Activated T-helper 2 cell treated with anti-CD3 and anti-CD28 coated beads, Interferon-gamma antibody, Interleukin-2, Interleukin-4, amounts not matched to agents 10 μg/mL and 5 μg/mL and 100 μg/mL, durations not matched to agents 14 hours and 24 hours and 36 hours (primary cell): ENCODE measurements at regions not wholly inside any gene's neighbourhood (a gene's known extent, or its start where the extent isn't known, plus 50 kb on each side); places are given as distances from the start of the nearest gene placed in this dataset.

ENCODE experiments used
- DNase-seq: peaks from one replicate; pipeline ENCODE4 v3.0.0; 2021; ENCODE audit warnings: low spot score
- H3K27ac Mint-ChIP-seq: one replicate; pipeline ENCODE4 v1.8.0; 2021; ENCODE audit warnings: mixed read lengths
- H3K27me3 Mint-ChIP-seq: one replicate; pipeline ENCODE4 v1.8.0; 2021; ENCODE audit warnings: low read depth, mixed read lengths
- H3K36me3 Mint-ChIP-seq: one replicate; pipeline ENCODE4 v1.8.0; 2021; ENCODE audit warnings: low read depth, mixed read lengths
- H3K4me1 Mint-ChIP-seq: one replicate; pipeline ENCODE4 v1.8.0; 2021; ENCODE audit warnings: low read depth, mixed read lengths
- H3K4me3 Mint-ChIP-seq: one replicate; pipeline ENCODE4 v1.8.0; 2021; ENCODE audit warnings: low read depth, mild to moderate bottlenecking, moderate library complexity, mixed read lengths
- H3K9me3 Mint-ChIP-seq: one replicate; pipeline ENCODE4 v1.8.0; 2021; ENCODE audit warnings: mixed read lengths
- intact Hi-C: fragments of 100-400 bp; cut with micrococcal nuclease; formaldehyde crosslinking; loops from one replicate; pipeline ENCODE4 v1.15.1; 2023

DNA sequence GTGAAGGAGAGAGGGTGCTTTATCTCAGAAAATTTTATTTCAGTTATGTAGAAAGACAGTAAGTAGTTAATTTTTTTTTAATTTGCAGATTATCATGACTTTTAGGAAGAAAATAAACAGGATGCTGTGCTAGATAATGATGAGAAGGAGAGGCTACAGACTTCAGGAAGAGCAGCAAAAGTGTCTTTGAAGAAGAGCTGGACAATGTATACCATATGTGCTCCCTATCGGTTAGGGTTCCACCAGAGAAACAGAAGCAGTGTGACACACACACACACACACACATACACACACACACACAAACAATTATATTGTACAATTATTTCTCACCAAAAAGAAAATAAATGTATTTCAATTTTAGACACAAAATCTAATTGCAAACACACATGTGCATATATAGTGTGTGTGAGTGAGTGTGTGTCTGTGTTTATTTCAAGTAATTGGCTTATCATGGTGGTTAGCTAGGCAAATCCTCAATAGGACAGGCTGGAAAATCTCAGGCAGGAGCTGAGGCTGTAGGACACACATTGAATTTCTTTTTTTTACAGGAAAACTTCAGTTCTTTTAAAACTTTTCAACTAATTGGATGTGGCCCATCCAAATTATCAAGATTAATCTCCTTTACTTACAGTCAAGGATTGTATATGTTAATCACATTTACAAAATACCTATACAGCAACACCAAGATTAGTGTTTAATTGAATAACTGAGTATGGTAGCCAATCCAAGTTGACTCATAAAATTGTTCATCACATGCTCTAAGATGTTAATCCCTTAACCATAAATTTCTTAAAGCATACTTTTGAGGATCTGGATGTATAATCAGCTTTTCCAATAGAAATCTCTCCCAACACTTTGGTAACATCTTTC is 235.8 kb upstream of the DCN start:
- Mint-ChIP-seq H3K9me3 (no peaks in the 10 kb centered on the region), H3K27me3 (peaks cover 7% of the 10 kb centered on the region), H3K4me1 (no peaks in the 10 kb centered on the region), H3K27ac (no peak overlapping the region), H3K4me3 (no peak overlapping the region), H3K36me3 (no peaks in the 10 kb centered on the region)
- intact Hi-C loops = no loop called here
- DNase-seq = no peak

DNA sequence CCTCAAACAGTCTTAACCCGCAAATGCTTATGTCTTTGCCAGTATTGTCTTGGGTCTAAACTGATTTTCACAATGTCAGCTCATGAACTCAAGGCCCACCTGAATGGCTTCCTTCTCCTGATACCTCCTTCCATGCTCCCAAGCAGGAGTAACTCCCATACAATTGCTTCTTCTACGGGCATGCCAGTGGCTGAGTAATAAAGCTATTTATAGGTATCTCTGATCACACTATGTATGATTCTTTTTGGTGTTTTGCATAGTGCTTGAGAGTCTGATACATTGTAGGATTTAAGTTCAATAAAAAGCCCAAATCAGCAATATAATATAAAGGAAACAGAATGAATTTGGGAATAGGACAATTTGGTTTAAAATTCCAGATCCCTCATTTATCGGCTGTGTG is 235.0 kb upstream of the DCN start:
- DNase-seq = no peak
- Mint-ChIP-seq H3K27me3 (peaks cover 3% of the 10 kb centered on the region), H3K4me3 (no peak overlapping the region), H3K27ac (no peak overlapping the region), H3K4me1 (no peaks in the 10 kb centered on the region), H3K36me3 (no peaks in the 10 kb centered on the region), H3K9me3 (no peaks in the 10 kb centered on the region)
- intact Hi-C loops = no loop called here

DNA sequence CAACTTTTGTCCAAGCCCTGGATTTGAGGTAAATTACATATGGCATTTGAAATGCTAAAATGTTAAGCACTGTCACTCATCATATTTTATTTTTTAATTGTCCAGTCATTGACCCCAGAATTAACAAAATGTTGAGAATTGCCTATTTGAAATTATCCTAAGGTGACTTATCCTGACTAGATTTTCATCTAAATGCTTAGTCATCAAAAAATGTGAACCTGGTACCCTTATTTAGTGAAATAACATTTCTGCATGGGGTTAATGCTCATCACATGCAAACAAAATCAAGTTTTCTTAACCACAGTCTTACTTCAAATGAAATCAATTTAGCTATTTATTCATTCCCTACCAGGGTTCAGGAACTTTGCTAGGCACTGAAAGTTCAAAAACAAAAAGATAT is 232.0 kb upstream of the DCN start:
- Mint-ChIP-seq H3K9me3 (no peaks in the 10 kb centered on the region), H3K4me3 (no peak overlapping the region), H3K4me1 (no peaks in the 10 kb centered on the region), H3K27ac (no peak overlapping the region), H3K27me3 (no peaks in the 10 kb centered on the region), H3K36me3 (no peaks in the 10 kb centered on the region)
- DNase-seq = no peak
- intact Hi-C loops = no loop called here

DNA sequence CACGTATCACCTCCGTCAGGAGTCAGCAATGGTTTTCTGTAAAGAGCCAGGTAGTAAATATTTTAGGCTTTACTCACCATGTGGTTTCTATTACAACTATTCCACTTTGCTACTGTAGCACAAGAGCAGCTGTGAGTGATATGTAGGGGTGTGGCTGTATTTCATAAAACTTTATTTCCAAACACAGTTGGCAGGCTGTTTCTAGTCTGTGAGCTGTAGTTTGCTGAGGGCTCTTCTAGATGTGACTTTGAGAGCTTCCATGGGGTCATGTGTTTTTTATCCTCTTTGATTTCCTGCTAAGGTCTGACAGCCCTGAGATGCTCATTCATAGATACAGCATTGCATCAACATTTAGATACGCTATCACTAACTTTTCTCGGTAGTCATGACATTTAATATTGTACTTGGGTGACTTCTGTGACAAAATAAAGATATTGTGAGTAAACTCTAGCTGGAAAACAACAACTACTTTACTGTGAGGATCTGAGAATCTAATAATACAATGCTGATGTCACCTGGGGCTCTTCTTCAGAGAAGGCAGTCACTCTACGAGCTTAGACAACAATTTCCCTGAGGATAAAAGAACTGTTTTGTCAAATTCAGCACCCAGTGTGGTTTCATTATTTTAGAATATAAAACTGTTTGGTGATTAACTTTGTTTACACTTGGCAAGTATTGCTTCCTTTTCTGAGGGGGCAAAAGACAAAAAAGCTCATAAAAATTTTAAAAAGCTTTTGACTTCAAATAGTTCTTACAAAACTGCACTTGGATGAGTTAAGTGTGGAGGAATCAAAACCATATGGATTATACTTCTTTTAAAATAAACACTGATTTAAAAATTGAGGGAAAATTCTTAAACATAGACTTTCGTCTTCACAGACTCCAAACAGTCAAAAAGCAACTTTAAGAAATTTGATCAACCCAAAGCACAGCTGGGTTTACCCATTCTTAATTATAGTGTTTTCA is 231.2 kb upstream of the DCN start:
- Mint-ChIP-seq H3K27ac (no peak overlapping the region), H3K9me3 (no peaks in the 10 kb centered on the region), H3K36me3 (no peaks in the 10 kb centered on the region), H3K4me1 (no peaks in the 10 kb centered on the region), H3K4me3 (no peak overlapping the region), H3K27me3 (no peaks in the 10 kb centered on the region)
- DNase-seq = no peak
- intact Hi-C loops = no loop called here

DNA sequence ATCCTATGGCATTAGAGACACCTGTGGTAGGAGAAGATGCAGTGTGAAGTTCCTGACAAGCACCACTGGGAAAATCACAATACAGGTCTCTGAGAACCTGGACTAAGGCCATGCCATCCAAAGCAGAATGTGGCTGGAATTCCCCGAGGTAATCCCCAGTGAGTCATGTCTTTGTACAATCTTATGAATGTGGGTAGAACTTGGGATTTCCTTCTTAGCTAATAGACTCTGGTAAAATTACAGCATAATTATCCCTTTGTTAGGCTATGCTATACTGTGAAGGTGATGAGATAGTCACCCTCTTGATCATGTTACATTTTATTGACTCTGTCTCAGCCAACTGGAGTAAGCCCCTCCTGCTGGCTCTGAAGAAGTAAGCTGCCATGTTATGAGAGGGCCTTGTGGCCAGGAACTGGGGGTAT is 224.3 kb upstream of the DCN start:
- Mint-ChIP-seq H3K36me3 (no peaks in the 10 kb centered on the region), H3K27ac (no peak overlapping the region), H3K27me3 (peaks cover 2% of the 10 kb centered on the region), H3K4me3 (no peak overlapping the region), H3K4me1 (no peaks in the 10 kb centered on the region), H3K9me3 (no peaks in the 10 kb centered on the region)
- intact Hi-C loops = no loop called here
- no peak for DNase-seq

DNA sequence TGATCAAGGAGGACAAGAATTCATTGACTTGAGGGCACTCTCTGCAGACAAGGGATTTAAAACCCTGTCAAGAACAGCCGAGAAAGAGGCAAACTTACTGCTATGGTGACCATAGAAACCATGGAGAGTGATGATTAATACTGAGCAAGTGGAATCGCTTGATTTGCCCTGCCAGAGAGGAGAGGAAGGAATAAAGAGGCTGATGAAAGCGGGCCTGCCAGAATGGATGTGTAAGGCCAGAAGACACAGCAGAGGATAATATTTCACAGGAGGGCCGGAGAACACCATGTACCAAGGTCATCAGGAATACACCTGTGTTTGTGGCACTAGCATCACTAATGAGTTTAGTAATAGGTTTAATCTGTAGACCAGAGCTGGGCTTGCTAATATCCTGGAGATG is 221.8 kb upstream of the DCN start:
- Mint-ChIP-seq H3K4me3 (no peak overlapping the region), H3K4me1 (no peaks in the 10 kb centered on the region), H3K27me3 (peaks cover 2% of the 10 kb centered on the region), H3K27ac (no peak overlapping the region), H3K9me3 (no peaks in the 10 kb centered on the region), H3K36me3 (no peaks in the 10 kb centered on the region)
- no peak for DNase-seq
- intact Hi-C loops = no loop called here

DNA sequence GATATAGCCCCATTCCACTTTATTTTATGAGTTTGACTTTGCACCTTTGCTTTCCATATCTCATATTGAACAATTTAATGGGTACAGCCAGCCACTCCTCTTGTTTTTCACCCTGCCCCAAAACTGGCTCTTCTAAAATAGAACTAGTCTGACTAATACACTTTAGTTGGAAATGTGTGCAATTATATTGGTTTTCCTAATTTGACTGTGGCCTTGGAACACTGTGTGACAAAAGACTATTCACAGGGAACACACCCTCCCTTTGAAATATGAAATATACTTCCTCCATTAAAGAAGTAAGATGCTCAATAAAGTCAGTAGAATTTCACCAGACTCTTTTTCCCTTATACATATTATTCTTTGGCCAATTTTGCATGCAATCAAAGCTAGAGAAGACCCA is 218.6 kb upstream of the DCN start:
- no peaks in the 10 kb centered on the region for H3K36me3 Mint-ChIP-seq
- H3K27ac Mint-ChIP-seq = no peak overlapping the region
- intact Hi-C loops = no loop called here
- no peak overlapping the region for H3K4me3 Mint-ChIP-seq
- H3K27me3 Mint-ChIP-seq = peaks cover 2% of the 10 kb centered on the region
- peaks cover 12% of the 10 kb centered on the region for H3K4me1 Mint-ChIP-seq
- no peak for DNase-seq
- H3K9me3 Mint-ChIP-seq = no peaks in the 10 kb centered on the region

DNA sequence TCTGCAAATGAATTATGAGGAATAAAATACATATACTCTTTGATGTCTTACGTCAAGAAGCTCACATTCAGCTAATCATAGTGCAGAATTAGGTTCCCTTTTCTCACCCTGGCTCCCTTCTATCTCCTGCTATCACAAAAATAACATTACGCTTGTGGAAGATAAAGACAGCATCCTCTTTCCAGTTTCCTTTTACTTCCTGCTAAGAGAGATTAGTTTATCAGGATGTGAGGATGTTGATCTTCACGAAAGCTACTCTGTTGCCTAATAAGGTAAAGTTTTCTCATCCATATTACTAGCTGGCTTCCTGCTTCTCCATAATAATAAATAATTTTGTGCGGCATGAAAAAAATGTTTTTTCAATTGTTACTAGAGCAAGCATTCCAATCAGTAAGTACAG is 217.7 kb upstream of the DCN start:
- peaks cover 12% of the 10 kb centered on the region for H3K4me1 Mint-ChIP-seq

DNA sequence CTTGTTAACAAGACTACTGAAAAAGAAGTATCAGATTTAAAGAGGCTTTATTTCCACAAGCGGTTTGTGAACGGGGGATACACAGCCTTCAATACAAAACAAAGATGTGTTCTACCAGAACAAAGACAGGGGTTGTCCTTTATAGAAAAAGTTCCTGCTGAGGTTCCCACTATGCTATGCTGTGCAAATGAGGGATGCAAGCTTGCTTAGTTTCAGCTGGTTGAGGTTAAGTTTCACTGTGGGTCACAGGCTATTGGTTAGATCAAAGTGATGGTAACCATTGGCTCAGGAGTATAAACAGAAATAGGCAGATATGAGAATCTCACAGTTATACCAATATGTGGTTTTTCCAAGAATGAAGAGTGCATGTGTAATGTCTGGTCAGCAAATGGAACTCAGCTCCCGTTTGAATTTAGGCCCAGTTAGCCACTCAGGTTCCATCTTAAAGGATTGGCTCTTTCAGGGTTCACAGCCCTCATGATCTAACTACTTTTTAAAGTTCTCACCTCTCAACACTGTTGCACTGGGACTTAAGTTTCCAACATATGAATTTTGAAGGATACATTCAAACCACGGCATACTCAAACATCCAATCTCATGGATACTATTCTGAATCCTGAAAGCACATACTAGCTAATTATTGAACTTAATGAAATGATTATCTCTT is 215.4 kb upstream of the DCN start:
- Mint-ChIP-seq H3K36me3 (no peaks in the 10 kb centered on the region), H3K27me3 (peaks cover 1% of the 10 kb centered on the region), H3K4me1 (peaks cover 12% of the 10 kb centered on the region), H3K4me3 (no peak overlapping the region), H3K9me3 (no peaks in the 10 kb centered on the region), H3K27ac (no peak overlapping the region)
- intact Hi-C loops = no loop called here
- DNase-seq = no peak

More for the DNA sequence above, 217.7 kb upstream of the DCN start:
- intact Hi-C loops = no loop called here
- DNase-seq = no peak
- Mint-ChIP-seq H3K4me3 (no peak overlapping the region), H3K27ac (no peak overlapping the region), H3K36me3 (no peaks in the 10 kb centered on the region), H3K9me3 (no peaks in the 10 kb centered on the region), H3K27me3 (peaks cover 2% of the 10 kb centered on the region)

DNA sequence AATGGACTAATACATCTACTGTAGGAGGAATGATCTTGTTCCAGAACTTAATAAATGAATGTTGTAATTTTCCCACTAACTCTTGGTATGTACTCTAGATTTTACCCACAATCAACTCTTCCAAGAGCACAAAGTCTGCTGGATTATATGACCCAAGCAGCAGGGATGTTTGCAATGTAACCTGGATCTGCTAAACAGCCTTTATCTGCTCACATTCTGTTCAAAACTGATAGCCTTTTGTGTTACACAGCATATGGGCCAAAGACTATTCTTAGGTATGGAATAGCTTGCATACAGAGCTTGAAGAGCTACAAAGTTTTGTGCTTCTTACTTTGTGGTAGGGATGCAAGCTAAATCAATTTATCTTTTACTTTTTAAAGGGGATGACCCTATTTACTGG is 213.7 kb upstream of the DCN start:
- Mint-ChIP-seq H3K36me3 (no peaks in the 10 kb centered on the region), H3K27ac (no peak overlapping the region), H3K4me3 (no peak overlapping the region), H3K27me3 (no peaks in the 10 kb centered on the region), H3K4me1 (peaks cover 12% of the 10 kb centered on the region), H3K9me3 (no peaks in the 10 kb centered on the region)
- DNase-seq = no peak
- intact Hi-C loops = no loop called here

DNA sequence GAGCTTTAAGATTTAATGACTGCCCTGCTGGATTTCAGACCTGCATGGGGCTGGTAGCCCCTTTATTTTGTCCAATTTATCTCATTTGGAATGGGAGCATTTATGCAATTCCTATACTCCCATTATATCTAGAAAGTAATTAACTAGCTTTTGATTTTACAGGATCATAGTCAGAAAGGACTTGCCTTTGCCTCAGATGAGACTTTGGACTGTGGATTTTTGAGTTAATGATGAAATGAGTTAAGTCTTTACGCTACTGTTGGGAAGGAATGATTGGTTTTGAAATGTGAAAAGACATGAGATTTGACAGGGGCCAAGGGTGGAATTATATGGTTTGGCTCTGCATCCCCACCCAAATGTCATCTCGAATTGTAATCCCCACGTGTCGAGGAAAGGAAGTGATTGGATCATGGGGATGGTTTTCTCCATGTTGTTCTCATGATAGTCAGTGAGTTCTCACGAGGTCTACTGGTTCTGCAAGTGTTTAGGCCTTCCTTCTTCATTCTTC is 213.1 kb upstream of the DCN start:
- intact Hi-C loops = no loop called here
- no peaks in the 10 kb centered on the region for H3K27me3 Mint-ChIP-seq
- no peak overlapping the region for H3K4me3 Mint-ChIP-seq
- DNase-seq = no peak
- no peak overlapping the region for H3K27ac Mint-ChIP-seq
- H3K4me1 Mint-ChIP-seq = peaks cover 12% of the 10 kb centered on the region
- no peaks in the 10 kb centered on the region for H3K9me3 Mint-ChIP-seq
- no peaks in the 10 kb centered on the region for H3K36me3 Mint-ChIP-seq

DNA sequence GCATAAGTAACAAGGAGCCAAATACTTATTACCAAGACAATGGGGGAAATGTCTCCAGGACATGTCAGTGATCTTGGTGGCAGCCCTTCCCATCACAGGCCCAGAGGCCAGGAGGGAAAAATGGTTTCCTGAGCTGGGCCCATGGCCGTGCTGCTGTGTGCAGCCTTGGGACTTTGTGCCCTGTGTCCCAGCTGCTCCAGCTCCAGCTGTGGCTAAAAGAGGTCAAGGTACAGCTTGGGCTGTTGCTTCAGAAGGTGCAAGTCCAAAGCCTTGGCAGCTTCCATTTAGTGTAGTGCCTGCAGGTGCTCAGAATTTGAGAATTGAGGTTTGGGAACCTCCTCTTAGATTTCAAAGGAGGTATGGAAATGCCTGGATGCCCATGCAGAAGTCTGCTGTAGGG is 212.3 kb upstream of the DCN start:
- DNase-seq = no peak
- Mint-ChIP-seq H3K4me1 (peaks cover 12% of the 10 kb centered on the region), H3K36me3 (no peaks in the 10 kb centered on the region), H3K27me3 (no peaks in the 10 kb centered on the region), H3K4me3 (no peak overlapping the region), H3K9me3 (no peaks in the 10 kb centered on the region), H3K27ac (no peak overlapping the region)
- intact Hi-C loops = no loop called here
